NT2/D1 (cell line): ENCODE measurements at regions not wholly inside any gene's neighbourhood (a gene's known extent, or its start where the extent isn't known, plus 50 kb on each side); places are given as distances from the start of the nearest gene placed in this dataset.

Source experiments
- SUZ12 ChIP-seq: IDR thresholded peaks from 2 replicates; pipeline ENCODE4 v1.6.1; 2011; ENCODE audit not compliant: insufficient read length, insufficient read depth; ENCODE audit errors: extremely low read depth
- YY1 ChIP-seq: IDR thresholded peaks from 2 replicates; pipeline ENCODE4 v1.6.1; 2011; ENCODE audit not compliant: insufficient read length, insufficient read depth
- ZNF274 ChIP-seq: IDR thresholded peaks from 2 replicates; pipeline ENCODE4 v1.6.1; 2011; ENCODE audit warnings: mild to moderate bottlenecking, low read depth, low read length

GRCh38 chr15:47411733-47412132, 305.6 kb upstream of the SEMA6D start:
- TF ChIP-seq ZNF274 (no peak), SUZ12 (no peak), YY1 (no peak)
